GM12874 (cell line): ENCODE measurements at regions not wholly inside any gene's neighbourhood (a gene's known extent, or its start where the extent isn't known, plus 50 kb on each side); places are given as distances from the start of the nearest gene placed in this dataset.

Experiments used
- TF ChIP-seq, protein P1 (sequence below): IDR thresholded peaks from 2 replicates; pipeline ENCODE4 v1.5.1; 2011; ENCODE audit warnings: low read depth, mild to moderate bottlenecking, control low read depth, low read length, moderate library complexity; ENCODE audit not compliant: insufficient read depth

- TF ChIP-seq, protein P1, sequence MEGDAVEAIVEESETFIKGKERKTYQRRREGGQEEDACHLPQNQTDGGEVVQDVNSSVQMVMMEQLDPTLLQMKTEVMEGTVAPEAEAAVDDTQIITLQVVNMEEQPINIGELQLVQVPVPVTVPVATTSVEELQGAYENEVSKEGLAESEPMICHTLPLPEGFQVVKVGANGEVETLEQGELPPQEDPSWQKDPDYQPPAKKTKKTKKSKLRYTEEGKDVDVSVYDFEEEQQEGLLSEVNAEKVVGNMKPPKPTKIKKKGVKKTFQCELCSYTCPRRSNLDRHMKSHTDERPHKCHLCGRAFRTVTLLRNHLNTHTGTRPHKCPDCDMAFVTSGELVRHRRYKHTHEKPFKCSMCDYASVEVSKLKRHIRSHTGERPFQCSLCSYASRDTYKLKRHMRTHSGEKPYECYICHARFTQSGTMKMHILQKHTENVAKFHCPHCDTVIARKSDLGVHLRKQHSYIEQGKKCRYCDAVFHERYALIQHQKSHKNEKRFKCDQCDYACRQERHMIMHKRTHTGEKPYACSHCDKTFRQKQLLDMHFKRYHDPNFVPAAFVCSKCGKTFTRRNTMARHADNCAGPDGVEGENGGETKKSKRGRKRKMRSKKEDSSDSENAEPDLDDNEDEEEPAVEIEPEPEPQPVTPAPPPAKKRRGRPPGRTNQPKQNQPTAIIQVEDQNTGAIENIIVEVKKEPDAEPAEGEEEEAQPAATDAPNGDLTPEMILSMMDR, result no peak
Measured at GRCh38 chrX:85506871-85507270, 127.4 kb upstream of the POF1B start.

DNA sequence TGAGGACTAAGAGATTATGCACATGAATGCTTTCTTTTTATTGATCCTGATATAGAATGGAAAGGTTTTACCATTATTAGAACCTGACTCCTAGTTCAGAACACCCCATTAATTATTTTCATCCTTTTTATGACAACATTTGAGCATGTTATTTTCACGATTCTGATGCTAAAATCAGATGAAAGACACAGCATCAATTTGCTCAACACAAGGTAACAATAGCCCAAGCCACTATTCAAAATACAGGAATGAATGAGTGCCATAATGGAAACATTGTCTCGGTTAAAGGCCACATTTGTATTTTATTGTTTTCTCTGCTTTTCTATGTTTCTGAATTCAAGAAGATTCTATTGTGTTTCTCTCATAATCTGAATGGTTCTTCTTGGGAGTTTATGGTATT, 126.3 kb upstream of the POF1B start:
- TF ChIP-seq, protein P1, result no peak

DNA sequence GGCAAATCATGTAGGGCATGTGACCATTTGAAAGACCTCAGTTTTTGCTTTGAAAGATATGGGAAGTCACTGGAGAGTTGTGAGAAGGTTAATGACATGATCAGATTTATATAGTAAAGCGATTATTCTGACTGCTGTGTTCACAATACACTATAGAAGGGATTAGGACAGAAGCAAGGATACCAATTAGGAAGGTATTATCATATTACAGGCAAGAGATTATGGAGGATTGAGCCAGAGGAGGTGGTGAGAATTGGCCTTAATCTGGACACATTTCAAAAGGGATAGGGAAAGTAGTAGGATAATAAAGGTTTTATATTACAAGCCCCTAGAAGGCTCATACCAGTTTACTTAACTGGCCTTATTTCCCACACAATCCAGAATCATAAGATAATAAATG, 124.9 kb upstream of the POF1B start:
- TF ChIP-seq, protein P1, result no peak

- TF ChIP-seq, protein P1, result no peak
Measured at GRCh38 chrX:85503258-85504158, 124.0 kb upstream of the POF1B start.

DNA sequence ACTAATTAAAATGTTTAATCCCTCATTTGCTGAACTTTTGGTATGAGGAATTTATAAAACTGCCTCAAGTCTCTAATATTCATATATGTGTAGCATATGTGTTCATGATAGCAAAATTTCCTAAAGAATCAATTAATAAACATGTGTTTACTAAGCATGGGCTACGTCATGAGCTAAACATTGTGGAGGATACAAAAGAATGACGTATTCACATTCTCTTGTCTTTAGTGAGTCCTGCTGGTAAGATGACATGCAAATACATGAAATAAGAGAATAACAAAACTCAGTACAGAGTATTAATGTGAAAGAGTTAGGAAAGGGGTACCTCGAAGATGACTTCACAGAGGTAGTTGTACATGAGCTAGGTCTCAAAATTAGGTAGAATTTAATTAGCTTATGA, 121.9 kb upstream of the POF1B start:
- TF ChIP-seq, protein P1, result no peak

GRCh38 chrX:85499400-85499799, 119.9 kb upstream of the POF1B start:
- TF ChIP-seq, protein P1, result no peak

DNA sequence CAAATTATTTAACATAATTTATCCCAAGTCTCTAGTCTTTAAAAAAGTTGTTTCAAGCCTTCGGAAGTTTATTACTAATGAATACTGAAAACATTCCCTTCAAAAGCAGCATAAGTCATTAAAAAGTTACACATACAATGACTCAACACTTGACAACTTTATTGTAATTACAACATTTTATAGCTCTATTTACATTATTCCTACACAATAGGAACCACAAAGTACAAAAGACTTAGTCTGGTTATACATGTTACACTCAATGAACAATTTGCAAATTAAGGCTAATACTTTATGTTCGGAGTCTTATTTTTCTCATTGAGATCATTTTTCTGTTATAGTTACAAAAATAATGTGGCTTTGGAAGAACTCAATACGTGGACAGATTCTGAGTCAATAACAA, 114.4 kb upstream of the POF1B start:
- TF ChIP-seq, protein P1, result no peak
